Osteoblast (primary cell): ENCODE measurements at regions not wholly inside any gene's neighbourhood (a gene's known extent, or its start where the extent isn't known, plus 50 kb on each side); places are given as distances from the start of the nearest gene placed in this dataset.

Experiments
- DNase-seq: peaks from one replicate; pipeline ENCODE4 v3.0.0; 2011; ENCODE audit warnings: low spot score, mixed read lengths; ENCODE audit not compliant: insufficient read length; ENCODE audit errors: missing footprints
- H2AFZ ChIP-seq: 2 replicates; pipeline ENCODE4 v1.6.0; 2011; ENCODE audit warnings: mild to moderate bottlenecking, low read length
- H3K27ac ChIP-seq: 2 replicates; pipeline ENCODE4 v1.5.1; 2011; ENCODE audit warnings: mild to moderate bottlenecking, low read depth, low read length, moderate library complexity
- H3K27me3 ChIP-seq: 2 replicates; pipeline ENCODE4 v1.6.0; 2012; ENCODE audit warnings: mild to moderate bottlenecking, control low read depth, inconsistent platforms, low read length, moderate library complexity; ENCODE audit not compliant: insufficient read depth
- H3K36me3 ChIP-seq: 2 replicates; pipeline ENCODE4 v1.5.1; 2011; ENCODE audit warnings: mild to moderate bottlenecking, low read length, control low read depth, moderate library complexity; ENCODE audit not compliant: insufficient read depth
- H3K4me1 ChIP-seq: 2 replicates; pipeline ENCODE4 v1.5.1; 2011; ENCODE audit warnings: mild to moderate bottlenecking, low read length, control low read depth, moderate library complexity; ENCODE audit not compliant: insufficient read depth
- H3K4me2 ChIP-seq: 2 replicates; pipeline ENCODE4 v1.6.0; 2011; ENCODE audit warnings: mild to moderate bottlenecking, low read length; ENCODE audit not compliant: insufficient read depth
- H3K4me3 ChIP-seq: fragments of 200-600 bp; sonication (generic); 3 replicates; pipeline ENCODE4 v1.5.1; 2012; ENCODE audit warnings: mild to moderate bottlenecking, low read length, inconsistent platforms; ENCODE audit not compliant: insufficient read depth
- H3K79me2 ChIP-seq: 2 replicates; pipeline ENCODE4 v1.6.0; 2012; ENCODE audit warnings: mild to moderate bottlenecking, low read length, control low read depth, inconsistent platforms; ENCODE audit not compliant: insufficient read depth
- H3K9me3 ChIP-seq: 2 replicates; pipeline ENCODE4 v1.5.1; 2011; ENCODE audit warnings: low read depth, low read length, control low read depth
- H4K20me1 ChIP-seq: 2 replicates; pipeline ENCODE4 v1.6.0; 2012; ENCODE audit warnings: mild to moderate bottlenecking, low read length, control low read depth; ENCODE audit not compliant: insufficient read depth
- TF ChIP-seq, protein P1 (sequence below): IDR thresholded peaks from 2 replicates; pipeline ENCODE4 v1.5.1; 2011; ENCODE audit warnings: mild to moderate bottlenecking, low read depth, low read length, moderate library complexity; ENCODE audit errors: extremely low read depth

DNA sequence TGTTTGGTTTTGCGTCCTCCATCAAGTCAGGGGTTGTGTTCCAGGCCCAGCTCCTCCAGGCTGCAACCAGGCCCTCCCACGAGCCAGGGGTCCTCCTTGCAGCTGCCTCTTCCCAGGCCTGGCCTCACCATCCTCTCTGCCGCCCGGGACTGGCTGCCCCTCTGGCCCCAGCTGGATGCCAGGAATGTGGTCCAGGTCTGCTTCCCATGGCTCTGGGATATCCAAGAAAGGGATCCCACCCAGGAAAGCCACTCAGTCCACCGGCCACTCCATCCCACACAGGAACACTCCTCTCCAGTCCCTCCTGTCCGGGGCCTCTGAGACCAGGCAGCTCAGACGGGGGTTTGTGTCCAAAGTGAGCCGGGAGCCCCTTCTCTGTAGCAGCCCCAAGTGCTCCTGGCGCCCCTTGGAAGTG lies 336.4 kb downstream of the BRD1 start:
- TF ChIP-seq, protein P1, sequence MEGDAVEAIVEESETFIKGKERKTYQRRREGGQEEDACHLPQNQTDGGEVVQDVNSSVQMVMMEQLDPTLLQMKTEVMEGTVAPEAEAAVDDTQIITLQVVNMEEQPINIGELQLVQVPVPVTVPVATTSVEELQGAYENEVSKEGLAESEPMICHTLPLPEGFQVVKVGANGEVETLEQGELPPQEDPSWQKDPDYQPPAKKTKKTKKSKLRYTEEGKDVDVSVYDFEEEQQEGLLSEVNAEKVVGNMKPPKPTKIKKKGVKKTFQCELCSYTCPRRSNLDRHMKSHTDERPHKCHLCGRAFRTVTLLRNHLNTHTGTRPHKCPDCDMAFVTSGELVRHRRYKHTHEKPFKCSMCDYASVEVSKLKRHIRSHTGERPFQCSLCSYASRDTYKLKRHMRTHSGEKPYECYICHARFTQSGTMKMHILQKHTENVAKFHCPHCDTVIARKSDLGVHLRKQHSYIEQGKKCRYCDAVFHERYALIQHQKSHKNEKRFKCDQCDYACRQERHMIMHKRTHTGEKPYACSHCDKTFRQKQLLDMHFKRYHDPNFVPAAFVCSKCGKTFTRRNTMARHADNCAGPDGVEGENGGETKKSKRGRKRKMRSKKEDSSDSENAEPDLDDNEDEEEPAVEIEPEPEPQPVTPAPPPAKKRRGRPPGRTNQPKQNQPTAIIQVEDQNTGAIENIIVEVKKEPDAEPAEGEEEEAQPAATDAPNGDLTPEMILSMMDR = no peak
- H4K20me1 ChIP-seq = no peaks in the 10 kb centered on the region
- H3K27ac ChIP-seq = no peak overlapping the region
- no peaks in the 10 kb centered on the region for H3K36me3 ChIP-seq
- no peaks in the 10 kb centered on the region for H3K9me3 ChIP-seq
- no peak overlapping the region for H3K4me2 ChIP-seq
- H2AFZ ChIP-seq = no peak overlapping the region
- H3K79me2 ChIP-seq = no peaks in the 10 kb centered on the region
- H3K4me1 ChIP-seq = no peaks in the 10 kb centered on the region
- H3K27me3 ChIP-seq = no peaks in the 10 kb centered on the region
- DNase-seq = no peak
- no peak overlapping the region for H3K4me3 ChIP-seq

DNA sequence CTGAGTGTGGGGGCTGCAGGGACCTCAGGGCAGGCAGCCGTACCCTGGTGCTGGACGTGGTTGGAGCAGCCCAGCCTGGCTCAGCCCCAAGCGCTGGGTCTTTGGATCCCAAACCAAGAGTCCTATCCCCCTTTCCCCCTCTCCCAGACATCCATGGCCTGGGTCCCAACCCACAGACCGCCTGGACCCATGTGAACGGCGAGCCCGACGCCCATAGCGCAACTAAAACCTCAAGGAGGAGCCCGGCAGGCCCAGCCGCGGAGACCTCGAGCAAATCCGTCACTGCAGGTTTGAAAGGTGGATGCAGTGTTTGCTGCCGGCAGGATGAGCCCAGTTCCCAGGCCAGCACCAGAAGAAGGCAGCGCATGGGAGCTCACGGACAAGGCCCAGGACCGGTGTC lies 337.0 kb downstream of the BRD1 start:
- Histone ChIP-seq H3K4me3 (no peak overlapping the region), H3K4me1 (no peaks in the 10 kb centered on the region), H3K27ac (no peak overlapping the region), H3K27me3 (no peaks in the 10 kb centered on the region), H3K36me3 (no peaks in the 10 kb centered on the region), H3K79me2 (no peaks in the 10 kb centered on the region), H4K20me1 (no peaks in the 10 kb centered on the region), H3K9me3 (no peaks in the 10 kb centered on the region), H2AFZ (no peak overlapping the region), H3K4me2 (no peak overlapping the region)
- no peak for DNase-seq
- TF ChIP-seq, protein P1 = no peak

DNA sequence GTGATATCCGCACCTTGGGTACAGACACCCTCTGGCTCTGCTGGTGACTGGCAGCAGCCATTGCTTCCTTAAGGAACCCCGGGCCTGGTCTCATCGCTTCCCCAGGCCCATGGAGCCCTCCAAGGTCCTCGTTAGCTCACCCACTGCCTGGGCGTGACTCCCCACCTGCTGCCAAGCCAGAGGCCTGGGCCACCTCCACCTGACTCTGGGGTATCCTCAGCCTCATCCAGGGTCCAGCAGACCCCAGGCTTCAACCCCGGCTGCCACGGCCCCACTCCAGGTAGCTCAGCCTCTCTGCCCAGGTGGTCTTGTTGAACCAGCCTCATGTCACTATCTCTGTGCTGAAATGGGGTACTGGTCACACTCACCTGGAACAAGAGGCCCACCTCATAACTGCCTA lies 337.9 kb downstream of the BRD1 start:
- Histone ChIP-seq H3K4me3 (no peak overlapping the region), H3K4me2 (no peak overlapping the region), H3K9me3 (no peaks in the 10 kb centered on the region), H4K20me1 (no peaks in the 10 kb centered on the region), H3K27ac (no peak overlapping the region), H3K27me3 (no peaks in the 10 kb centered on the region), H2AFZ (no peak overlapping the region), H3K4me1 (no peaks in the 10 kb centered on the region), H3K36me3 (no peaks in the 10 kb centered on the region), H3K79me2 (no peaks in the 10 kb centered on the region)
- TF ChIP-seq, protein P1 = no peak
- no peak for DNase-seq

DNA sequence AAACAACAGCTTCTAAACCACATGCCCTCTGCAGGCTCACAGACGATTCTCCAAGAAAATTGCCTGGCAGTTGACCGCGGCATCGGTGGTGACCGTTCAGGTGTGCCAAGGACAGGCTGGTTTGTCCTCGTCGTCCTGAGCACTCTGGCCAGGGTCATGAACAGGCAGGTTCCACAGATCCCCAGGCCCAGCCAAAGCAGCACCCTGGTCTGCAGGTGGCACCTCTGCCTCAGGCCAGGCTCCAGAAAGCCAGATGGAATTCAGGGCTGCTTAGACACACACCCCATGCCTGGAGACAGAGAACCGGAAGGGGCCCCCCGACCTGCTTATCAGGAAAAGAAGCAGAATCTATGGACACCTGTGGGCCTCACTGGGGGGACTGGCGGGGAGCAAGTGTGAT lies 338.7 kb downstream of the BRD1 start:
- Histone ChIP-seq H3K79me2 (no peaks in the 10 kb centered on the region), H3K27me3 (no peaks in the 10 kb centered on the region), H3K36me3 (no peaks in the 10 kb centered on the region), H3K4me1 (no peaks in the 10 kb centered on the region), H3K4me2 (no peak overlapping the region), H3K9me3 (no peaks in the 10 kb centered on the region), H3K27ac (no peak overlapping the region), H3K4me3 (no peak overlapping the region), H2AFZ (no peak overlapping the region), H4K20me1 (no peaks in the 10 kb centered on the region)
- no peak for DNase-seq
- TF ChIP-seq, protein P1 = no peak
